IPS-NIHi7 (cell line): ENCODE measurements at regions not wholly inside any gene's neighbourhood (a gene's known extent, or its start where the extent isn't known, plus 50 kb on each side); places are given as distances from the start of the nearest gene placed in this dataset.
"Not testable (repeated sequence)": the region's sequence is repeated elsewhere in the genome, so short reads cannot be mapped to it uniquely, and the experiment has no call there.

Experiments used
- DNase-seq: peaks from one replicate; pipeline ENCODE4 v3.0.0; 2012; ENCODE audit warnings: mixed read lengths; ENCODE audit errors: extremely low spot score

DNA sequence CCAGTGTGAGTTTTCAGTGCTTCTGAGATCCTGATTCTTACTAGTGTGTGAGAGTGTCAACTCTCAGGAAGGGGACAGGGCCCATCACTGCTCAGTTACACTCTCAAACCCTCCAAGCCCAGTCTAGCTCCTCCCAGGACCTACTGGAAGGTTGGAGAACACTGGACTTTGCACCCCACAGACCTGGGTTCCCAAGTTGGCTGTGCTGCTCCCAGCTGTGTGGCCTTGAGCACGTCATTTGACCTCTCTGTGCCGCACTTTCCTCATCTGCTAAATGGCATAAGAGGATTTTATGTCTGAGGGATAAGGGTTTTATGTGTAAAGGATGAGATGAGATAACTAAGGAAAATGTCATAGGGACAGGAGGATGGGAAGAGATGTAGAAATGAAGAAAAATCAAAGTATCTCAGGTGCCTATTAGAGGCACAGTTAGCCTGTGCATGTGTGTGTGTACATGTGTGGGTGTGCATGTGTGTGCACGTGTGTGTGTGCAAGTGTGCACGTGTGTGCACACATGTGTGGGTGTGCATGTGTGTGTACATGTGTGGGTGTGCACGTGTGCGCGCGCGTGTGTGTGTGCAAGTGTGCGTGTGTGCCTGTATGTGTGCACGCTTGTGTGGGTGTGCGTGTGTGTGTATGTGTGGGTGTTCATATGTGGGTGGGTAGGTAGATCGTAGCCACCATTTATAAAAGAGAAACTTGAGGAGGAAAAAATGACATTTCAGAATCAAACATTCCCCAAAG, 108.0 kb upstream of the GRK3 start:
- DNase-seq, result not testable (repeated sequence)

DNA sequence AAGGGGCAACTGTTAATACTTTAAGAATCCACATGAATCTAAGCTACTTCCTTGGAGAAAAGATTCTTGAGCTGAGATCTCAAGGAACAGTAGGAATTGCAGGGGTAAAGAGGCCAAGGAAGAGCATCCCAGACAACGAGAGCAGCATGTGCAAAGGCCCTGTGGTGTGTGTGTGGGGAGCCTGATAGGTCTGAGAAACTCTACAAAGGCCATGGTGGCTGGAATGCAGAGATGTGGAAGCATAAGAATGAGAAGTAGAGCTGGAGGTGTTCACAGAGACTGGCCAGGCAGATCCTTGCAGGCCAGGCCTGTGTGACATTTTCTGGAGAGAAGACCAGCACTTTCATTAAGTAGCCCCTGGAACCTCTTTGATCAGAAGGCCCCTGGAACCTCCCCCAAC, 105.8 kb upstream of the GRK3 start:
- DNase-seq, result not testable (repeated sequence)

DNA sequence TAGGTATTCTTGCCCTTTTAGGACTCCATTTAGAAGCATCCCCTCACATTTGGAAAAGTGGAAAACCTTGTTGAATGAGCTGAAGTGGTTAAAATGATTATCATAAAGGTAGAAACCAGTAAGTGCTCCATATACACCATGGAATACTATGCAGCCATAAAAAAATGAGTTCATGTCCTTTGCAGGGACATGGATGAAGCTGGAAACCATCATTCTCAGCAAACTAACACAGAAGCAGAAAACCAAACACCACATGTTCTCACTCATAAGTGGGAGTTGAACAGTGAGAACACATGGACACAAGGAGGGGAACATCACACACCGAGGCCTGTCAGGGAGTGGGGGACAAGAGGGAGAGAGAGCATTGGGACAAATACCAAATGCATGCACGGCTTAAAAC, 103.8 kb upstream of the GRK3 start:
- not testable (repeated sequence) for DNase-seq

DNA sequence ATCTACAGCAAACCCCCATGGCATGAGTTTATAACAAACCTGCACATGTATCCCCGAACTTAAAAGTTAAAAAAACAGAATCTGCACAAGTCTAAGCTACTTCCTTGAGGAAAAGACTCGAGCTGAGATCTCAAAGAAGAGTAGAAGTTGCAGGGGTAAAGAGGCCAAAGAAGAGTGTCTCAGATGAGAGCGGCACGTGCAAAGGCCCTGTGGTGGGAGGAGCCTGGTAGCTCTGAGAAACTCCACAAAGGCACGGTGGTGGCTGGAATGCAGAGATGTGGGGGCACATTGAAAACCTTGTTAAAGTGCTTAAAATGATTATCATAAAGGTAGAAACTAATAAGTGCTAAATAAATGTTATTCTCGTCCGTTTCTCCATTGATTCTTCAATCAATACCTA, 103.2 kb upstream of the GRK3 start:
- no peak for DNase-seq

DNA sequence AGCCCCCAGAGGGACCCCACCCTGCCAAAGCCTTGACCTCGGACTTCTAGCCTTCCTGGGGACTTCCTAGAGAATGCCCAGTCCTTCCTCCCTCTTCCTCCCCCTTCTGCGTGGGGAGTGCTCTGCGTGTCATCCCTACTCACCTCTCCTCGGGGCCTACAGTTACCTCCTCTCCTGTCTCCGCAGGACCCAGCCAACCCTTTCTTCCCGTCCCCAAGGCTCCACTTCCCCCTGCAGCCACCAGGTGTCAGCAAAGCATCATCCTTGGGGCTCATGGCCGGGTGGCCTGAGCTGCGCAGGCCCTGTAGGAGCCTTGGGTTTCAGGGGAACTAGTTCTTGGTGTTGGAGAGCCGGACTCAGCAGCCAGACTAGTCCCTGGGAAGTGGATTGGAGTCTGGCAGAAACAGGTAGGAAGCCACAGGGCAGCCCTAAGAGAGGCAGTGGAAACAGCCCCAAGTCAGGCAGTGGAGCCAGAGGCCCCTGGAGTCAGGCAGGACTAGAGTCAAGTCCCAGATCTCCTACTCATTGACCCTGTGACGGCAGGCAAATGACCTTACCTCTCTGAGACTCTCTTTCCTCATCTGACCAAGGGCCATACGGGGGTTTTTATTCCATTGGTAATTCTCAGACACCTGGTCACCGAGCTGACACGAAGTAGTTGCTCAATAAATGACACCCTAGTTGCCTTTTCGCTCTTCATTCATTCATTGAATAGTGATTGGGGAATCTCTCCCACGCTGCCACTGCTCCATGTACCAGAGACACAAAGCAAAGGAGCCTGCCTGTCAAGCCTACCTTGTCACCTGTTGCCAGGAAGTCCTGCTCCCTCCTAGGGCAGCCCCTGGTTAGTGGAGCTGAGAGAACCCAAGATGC, 101.8 kb upstream of the GRK3 start:
- peak; percentile 96 for DNase-seq

DNA sequence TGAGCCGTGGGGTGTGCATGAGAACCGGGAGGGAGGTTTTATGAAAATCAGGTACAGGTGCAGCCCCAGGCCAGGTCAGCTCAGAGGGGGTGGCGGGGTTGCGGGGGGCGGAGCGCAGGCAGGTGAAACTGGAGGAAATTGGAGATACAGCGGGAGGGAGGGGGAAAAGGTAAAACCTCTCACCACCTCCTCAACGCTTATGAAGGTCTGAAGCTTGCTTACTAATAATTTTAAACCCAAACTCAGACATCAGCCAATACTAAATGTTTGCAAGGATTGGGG, 101.2 kb upstream of the GRK3 start:
- DNase-seq, result not testable (repeated sequence)

DNA sequence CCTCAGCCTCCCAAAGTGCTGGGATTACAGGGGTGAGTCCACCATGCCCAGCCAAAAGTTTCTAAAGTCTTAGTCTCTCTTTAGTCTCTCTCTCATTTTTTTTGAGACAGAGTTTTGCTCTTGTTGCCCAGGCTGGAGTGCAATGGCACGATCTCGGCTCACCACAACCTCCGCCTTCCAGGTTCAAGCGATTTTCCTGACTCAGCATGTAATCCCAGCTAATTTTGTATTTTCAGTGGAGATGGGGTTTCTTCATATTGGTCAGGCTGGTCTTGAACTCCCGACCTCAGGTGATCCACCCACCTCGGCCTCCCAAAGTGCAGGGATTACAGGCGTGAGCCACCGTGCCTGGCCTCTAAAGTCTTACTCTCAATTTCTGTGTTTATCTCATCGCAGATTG, 100.1 kb upstream of the GRK3 start:
- DNase-seq, result not testable (repeated sequence)

DNA sequence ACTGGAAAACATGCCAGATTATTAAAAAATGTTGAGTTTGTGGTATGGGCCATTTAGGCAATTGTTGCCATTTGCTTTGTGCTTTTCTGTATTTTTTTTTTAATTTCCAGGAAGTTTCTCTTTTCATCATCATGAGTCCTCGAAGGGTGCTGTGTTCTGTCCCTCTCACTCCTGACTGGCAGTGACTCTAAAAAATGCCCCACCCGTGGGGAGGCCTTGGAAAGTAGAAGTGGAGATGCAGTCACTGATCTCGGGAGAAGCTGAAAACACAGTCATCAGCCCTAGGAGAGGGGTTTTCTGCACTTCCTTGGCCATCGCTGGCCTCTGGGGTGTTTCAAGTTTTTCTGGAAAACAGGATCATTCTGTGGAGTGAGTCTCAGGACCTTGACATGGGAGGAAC, 98.5 kb upstream of the GRK3 start:
- no peak for DNase-seq

DNA sequence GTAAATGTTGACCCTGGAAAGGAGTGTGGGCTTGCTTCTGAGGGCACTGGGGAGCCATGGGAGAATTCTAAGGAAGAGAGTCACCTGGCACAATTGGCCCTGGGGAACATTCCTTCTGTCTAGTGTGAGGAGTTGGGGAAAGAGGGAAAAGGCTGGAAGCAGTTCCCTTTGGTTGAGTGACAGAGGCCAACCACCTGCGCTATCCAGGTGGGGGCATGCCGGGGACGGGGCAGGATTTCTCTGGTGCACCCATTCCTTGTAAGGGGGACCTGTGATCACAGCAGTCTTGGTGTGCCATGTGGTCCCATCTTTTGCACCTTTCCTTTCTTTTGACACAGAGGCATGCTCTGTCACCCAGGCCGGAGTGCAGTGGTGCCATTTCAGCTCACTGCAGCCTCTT, 92.1 kb upstream of the GRK3 start:
- DNase-seq, result no peak

DNA sequence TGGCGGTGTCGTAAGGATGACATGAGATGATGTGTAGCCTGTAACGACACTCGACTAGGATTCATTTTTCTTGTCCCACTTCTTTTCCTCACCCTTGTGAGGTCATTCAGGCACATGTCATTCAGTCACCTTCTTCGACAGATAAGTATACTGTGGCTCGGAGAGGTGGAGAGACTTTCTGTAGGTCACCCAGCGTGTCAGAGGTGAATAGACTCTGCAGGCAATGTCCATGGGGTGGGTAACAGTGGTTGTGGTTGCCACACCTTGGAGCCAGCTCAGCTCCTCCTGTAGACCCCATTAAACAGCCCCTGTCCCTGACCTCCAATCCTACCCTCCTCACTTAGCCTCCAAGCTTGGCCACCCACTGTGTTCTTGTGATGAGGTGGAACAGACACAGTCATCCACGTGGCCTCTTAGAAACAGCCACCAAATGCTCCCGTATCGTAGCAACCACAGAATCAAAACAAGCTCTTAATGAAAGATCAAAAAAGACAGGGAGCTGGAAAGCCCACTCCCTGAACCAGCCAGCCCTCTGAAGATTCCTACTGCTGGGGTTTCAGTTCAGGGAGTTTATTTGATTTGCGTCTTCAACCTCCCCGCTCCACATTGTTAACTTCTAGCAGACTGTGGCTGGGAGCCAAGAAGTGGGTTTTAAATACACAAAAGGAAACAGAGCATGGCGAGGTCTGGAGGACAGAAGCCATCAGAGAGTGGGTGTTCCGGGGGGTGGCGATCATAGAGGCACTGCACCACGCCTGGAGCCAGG, 89.0 kb upstream of the GRK3 start:
- DNase-seq, result no peak

DNA sequence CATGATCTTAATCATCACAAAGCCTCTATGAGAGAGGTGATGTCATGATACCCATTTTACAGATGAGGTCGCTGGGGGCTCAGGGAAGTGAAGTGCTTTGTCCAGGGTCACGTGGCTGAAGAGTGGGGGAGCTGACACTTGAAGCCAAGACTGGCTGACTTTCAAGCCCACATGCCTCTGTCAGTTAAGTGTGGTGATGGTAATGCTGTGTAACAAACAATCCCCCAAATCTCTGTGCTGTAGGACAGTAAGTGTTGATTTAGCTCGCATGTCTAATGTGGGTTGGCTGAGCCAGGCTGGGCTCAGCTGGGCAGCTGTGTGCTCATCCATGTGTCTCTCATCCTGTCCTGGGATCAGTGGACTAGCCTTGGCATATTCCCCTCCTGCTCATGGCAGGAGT, 87.1 kb upstream of the GRK3 start:
- DNase-seq, result no peak

DNA sequence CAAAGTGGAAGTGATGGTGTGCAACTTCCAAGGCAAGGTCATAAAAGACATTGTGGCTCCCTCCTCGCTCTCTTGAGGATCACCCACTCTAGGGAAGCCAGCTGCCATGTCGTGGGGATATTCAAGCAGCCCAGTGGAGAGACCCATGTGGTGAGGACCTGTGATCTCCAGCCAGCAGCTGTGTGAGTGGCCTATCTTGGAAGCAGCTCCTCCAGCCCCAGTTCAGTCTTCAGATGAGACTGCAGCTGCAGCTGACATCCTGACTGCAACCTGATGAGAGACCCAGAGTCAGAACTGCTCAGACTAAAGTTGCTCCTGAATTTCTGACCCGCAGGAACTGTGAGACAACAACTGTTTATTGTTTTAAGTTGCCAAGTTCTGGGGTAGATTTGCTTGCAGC, 86.4 kb upstream of the GRK3 start:
- no peak for DNase-seq

DNA sequence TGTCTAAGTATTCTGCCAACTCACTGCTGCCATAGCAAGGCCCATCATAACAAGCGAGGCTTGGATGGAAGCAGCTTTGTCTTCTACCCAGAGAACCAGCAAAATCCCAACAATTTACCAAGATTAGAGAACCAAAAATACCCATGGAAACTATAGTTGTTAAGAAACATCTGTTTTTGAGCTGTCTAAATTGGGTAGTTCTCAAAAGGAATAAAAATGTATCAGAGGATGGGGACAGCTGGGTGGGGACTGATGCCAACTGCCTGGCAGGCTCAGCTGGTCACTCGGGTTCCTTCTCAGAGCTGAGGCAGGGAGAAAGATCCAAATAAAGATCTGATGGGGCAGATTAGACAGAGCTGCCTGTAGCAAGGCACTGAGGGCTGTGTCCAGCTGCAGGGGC, 85.9 kb upstream of the GRK3 start:
- no peak for DNase-seq

DNA sequence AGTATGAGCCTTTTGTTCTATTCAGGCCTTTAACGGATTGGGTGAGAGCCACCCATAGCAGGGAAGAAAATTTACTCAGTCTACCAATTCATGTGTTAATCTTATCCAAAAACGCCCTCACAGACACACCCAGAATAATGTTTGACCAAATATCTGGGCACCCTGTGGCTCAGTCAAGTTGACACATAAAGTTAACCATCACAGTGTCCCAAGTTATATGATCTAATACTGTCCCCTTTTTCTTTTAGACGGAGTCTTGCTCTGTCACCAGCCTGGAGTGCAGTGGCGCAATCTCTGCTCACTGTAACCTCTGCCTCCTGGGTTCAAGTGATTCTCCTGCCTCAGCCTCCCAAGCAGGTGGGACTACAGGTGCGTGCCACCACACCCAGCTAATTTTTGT, 83.6 kb upstream of the GRK3 start:
- not testable (repeated sequence) for DNase-seq

DNA sequence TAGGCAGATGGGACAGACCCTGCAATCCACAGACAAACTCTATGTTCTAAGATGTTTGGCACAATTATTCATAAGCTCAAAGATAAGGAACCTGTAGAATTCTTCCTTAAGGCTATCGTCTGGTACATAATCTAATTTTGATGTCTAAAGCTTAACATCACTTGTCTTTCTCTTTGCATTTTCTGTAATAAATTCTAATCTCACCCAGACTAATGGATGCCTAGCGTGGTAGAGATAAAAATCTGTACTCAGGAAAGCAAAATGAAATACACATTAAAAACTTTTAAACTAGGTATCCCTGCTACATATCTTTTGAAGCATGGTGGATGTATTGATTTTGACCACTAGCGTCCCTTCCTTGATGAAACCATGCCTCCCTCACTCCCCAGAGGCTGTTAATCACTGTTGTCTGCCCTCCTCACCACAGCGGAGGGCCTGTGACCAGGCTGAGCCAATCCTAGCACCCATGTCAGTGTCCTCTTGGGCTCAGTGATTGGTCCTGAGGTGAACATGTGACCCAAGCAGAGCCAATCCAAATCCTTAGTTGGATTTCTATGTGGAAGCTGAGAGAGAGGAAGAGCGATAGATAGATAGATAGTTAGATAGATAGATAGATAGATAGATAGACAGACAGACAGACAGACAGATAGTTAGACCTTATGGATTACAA, 82.2 kb upstream of the GRK3 start:
- DNase-seq, result no peak

DNA sequence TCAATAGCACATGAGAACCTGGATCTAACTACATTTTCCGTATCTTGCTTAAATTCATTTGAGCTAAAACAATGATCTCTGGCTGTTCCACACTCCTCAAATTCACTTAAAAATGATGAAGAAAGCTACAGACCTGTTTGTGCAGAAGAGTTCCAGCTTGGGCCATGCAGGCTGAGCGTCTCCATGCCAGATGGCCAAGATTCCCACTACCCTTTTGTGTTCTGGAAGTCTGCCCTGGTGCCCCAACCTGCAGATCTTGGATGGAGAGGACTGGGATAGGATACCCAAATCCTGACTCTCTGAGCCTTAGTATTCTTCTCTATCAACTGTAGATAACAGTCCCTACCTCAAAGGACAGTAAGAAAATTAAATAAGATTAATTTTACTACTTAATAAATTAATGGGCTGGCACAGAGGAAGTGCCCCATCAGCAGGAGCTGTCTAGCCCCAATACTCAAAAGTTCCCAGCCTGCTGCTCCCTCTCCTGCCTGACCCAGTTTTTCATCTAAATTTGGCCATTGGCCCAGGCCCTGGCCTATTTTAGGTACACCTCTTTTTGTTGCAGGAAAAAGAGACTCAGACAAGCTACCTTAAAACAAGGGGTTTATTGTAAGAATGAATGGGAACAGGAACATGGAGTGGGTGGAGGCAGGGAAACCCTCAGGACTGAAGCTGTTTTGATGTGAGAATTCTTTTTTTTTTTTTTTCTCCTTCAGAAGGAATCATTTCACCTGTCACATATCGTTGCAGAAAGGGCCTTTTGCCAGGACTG, 81.4 kb upstream of the GRK3 start:
- DNase-seq, result no peak

DNA sequence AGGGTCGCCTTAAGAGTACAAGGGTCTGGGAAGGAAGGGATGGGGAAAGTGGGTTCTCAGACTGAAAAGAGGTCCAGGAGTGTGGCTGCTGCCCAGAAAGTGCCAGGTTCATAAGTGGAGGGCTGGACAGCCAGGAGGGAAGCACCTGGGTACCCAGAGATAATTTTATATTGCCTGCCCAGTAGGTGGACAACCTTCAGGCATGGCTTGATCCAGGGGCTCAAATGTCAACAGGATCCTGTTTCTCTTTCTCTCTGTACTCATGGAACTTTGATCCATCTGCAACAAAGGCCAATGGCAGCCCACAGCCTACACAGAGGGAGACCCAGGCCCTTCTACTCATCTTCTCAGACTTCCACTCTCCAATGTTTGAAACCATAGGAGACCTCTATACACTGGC, 80.5 kb upstream of the GRK3 start:
- DNase-seq, result no peak

DNA sequence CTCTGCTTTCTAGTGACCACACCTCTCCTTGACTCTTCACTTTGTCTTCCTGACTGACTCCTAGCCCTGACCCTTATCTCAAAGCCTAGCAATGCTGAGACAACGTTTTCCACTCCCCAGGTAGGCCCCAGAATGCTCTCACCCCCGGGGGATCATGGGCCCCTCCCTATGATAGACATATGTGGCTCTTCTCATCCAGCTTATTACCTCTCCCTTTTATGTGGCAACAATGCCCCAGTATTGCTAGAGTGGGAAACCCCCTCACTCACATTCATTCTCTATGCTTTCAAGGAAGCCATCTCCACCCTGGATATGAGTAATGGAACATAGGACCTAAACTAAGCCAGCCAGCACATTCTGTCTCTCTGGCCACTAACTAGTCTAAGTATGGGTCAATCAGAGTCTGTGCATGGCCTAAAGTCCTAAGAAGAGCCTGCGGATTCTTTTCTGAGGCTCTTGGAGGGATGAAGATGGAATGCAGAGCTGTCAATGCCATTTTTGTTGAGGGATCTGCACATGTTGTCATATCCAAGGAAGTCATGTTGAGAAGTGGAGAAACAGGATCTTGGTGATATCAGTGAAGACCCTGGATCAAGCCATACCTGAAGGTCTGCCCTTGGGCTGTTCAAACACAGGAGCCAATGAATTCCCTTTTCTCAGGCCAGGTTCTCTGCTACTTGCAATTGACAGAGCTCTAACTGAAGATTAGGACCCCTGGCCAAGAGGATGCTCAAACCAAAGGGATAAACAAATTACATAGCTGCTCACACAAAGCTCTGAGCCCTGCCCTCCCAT, 79.8 kb upstream of the GRK3 start:
- DNase-seq, result no peak

DNA sequence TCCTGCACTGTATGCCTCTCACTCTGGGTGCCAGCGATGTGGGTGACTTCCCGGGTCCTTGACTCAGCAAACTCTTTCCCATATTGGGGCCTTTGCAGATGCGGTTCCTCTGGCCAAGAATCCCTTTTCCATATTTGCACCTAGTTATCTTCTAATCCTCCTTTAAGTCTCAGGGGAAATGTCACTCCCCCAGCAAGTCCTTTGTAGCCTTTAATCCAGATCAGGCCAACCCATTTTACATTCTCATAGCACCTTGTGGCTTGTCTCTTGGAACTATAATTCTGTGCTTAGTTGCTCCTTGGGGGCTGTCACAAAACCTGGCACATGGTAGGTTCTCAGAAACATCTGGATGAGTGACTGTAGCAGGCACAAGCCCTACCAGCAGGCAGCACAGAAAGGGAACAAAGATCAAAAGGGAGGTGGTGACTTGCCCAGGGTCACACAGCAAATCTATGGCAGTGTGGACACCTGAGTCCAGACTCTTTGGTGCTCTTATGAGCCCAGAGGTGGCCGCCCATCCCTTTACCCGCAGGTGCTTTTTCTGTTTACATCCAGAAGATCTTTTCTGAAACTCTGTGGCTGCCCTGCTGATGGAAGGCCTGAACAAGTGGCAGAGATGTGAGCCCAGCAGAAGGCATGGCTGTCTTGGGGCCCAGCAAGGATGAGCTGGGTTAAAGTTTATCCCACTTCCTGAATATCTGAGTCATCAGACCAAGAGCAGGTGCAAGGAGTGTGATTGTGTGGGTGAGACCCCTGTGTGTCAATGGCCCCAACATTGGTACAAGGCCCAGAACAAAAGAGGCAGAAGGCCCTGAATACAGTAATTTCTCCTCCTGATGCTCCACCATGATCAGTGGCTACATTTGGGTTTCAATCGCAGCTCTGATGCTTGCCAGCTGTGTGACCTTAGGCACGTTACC, 78.6 kb upstream of the GRK3 start:
- no peak for DNase-seq
